ENCODE measurements at regions not wholly inside any gene's neighbourhood (a gene's known extent, or its start where the extent isn't known, plus 50 kb on each side); places are given as distances from the start of the nearest gene placed in this dataset.

DNA sequence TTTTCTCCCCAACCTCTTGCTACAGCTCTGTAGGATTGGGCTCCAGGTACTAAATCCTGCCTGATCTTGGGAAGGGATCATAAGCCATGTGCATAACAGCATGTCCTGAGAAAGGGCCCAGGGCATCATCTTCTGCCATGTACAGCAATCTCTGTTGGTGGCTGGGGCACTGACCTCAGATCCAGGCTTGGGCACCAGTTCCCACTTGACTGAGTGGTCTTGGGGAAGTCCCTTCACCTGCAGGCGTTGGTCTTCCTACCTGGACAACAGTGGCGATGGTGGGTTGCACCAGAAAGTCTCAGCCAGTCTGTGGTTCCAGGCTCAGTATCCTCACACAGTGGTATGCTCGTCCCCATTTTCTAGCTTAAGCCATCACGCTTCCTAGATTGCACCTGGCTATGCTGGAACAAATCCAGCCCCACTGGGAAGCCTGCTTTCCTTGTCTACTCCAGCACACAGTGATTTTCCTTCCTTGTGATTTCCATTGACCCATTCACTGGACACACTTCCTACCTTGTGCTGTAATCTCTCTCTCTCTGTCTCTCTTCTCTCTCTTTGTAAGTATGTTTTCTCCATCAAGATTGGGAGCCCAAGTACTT is 121.7 kb upstream of the PITX1 start:
- TF ChIP-seq, protein P1, sequence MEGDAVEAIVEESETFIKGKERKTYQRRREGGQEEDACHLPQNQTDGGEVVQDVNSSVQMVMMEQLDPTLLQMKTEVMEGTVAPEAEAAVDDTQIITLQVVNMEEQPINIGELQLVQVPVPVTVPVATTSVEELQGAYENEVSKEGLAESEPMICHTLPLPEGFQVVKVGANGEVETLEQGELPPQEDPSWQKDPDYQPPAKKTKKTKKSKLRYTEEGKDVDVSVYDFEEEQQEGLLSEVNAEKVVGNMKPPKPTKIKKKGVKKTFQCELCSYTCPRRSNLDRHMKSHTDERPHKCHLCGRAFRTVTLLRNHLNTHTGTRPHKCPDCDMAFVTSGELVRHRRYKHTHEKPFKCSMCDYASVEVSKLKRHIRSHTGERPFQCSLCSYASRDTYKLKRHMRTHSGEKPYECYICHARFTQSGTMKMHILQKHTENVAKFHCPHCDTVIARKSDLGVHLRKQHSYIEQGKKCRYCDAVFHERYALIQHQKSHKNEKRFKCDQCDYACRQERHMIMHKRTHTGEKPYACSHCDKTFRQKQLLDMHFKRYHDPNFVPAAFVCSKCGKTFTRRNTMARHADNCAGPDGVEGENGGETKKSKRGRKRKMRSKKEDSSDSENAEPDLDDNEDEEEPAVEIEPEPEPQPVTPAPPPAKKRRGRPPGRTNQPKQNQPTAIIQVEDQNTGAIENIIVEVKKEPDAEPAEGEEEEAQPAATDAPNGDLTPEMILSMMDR (IDR thresholded peaks at IDR 0.05; ENCODE audit: insufficient read depth, low read length, poor library complexity, severe bottlenecking) = no peak
- TF ChIP-seq EZH2phosphoT487 (conservative IDR thresholded peaks at IDR 0.05; ENCODE audit: low read length) = no peak

Data from SU-DHL-6 (cell line).